ENCODE measurements at regions not wholly inside any gene's neighbourhood (a gene's known extent, or its start where the extent isn't known, plus 50 kb on each side); places are given as distances from the start of the nearest gene placed in this dataset.

DNA sequence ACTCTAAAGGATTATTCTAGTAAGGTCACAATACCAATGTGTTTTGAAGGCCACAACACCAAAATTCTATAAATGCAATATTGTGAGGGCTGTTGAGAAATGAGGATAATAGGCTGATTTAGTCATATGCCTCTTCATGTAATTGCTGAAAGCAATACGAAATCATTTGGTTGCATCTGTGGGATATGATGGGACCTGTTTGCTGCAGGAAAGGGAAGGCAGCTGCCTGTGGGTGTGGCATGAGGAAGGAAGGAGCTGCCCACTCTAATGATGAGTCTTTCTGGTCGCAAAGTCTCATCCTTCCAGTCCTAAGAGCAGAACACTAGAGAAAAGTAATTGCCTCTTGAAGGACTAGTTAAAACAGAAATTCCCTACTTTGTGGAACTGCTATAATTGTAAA, 245.3 kb upstream of the ZPLD1 start:
- TF ChIP-seq CTCF (IDR thresholded peaks at IDR 0.05; ENCODE audit: low read length) = no peak
- no peak for TF ChIP-seq EZH2phosphoT487 (IDR thresholded peaks at IDR 0.05; ENCODE audit: low read length)

All from MM.1S (cell line).